GM19468 (cell line): ENCODE measurements at regions not wholly inside any gene's neighbourhood (a gene's known extent, or its start where the extent isn't known, plus 50 kb on each side); places are given as distances from the start of the nearest gene placed in this dataset.
"Not testable (repeated sequence)": the region's sequence is repeated elsewhere in the genome, so short reads cannot be mapped to it uniquely, and the experiment has no call there.

Experiments
- ATAC-seq: cut with Tn5 transposase; IDR thresholded peaks from one replicate; pipeline ENCODE4 v1.9.1; 2021; ENCODE audit warnings: mild to moderate bottlenecking, moderate library complexity, moderate number of reproducible peaks; ENCODE audit not compliant: unreplicated experiment; ENCODE audit errors: extremely low read depth

GRCh38 chr14:37970696-37971095 lies 237.0 kb upstream of the SSTR1 start:
- ATAC-seq = no peak

- no peak for ATAC-seq
Measured at GRCh38 chr14:37972941-37973887, 234.5 kb upstream of the SSTR1 start.

- ATAC-seq = no peak
Measured at GRCh38 chr14:37974421-37974820, 233.3 kb upstream of the SSTR1 start.

- no peak for ATAC-seq
Measured at GRCh38 chr14:37977481-37977880, 230.2 kb upstream of the SSTR1 start.

- ATAC-seq = no peak
Measured at GRCh38 chr14:37985826-37986470, 221.8 kb upstream of the SSTR1 start.

- ATAC-seq = no peak
Measured at GRCh38 chr14:37988472-37988871, 219.2 kb upstream of the SSTR1 start.

- ATAC-seq = no peak
Measured at GRCh38 chr14:37991027-37991426, 216.7 kb upstream of the SSTR1 start.

- ATAC-seq = no peak
Measured at GRCh38 chr14:37992499-37992898, 215.2 kb upstream of the SSTR1 start.

- no peak for ATAC-seq
Measured at GRCh38 chr14:37994846-37995372, 212.8 kb upstream of the SSTR1 start.

GRCh38 chr14:37997017-37997416 lies 210.7 kb upstream of the SSTR1 start:
- ATAC-seq = no peak

GRCh38 chr14:38000340-38000739 lies 207.4 kb upstream of the SSTR1 start:
- no peak for ATAC-seq

GRCh38 chr14:38001501-38001900 lies 206.2 kb upstream of the SSTR1 start:
- no peak for ATAC-seq

- ATAC-seq = no peak
Measured at GRCh38 chr14:38003746-38004609, 203.7 kb upstream of the SSTR1 start.

- no peak for ATAC-seq
Measured at GRCh38 chr14:38004610-38004879, 203.2 kb upstream of the SSTR1 start.

GRCh38 chr14:38011156-38011555 lies 196.5 kb upstream of the SSTR1 start:
- not testable (repeated sequence) for ATAC-seq

- no peak for ATAC-seq
Measured at GRCh38 chr14:38012056-38012455, 195.6 kb upstream of the SSTR1 start.

- ATAC-seq = no peak
Measured at GRCh38 chr14:38016497-38016896, 191.2 kb upstream of the SSTR1 start.

- ATAC-seq = no peak
Measured at GRCh38 chr14:38021861-38022260, 185.8 kb upstream of the SSTR1 start.

GRCh38 chr14:38022775-38023174 lies 184.9 kb upstream of the SSTR1 start:
- ATAC-seq = no peak

- ATAC-seq = no peak
Measured at GRCh38 chr14:38038171-38038570, 169.5 kb upstream of the SSTR1 start.

- ATAC-seq = no peak
Measured at GRCh38 chr14:38038986-38039385, 168.7 kb upstream of the SSTR1 start.
